GM23338 (cell line): ENCODE measurements at regions not wholly inside any gene's neighbourhood (a gene's known extent, or its start where the extent isn't known, plus 50 kb on each side); places are given as distances from the start of the nearest gene placed in this dataset.

ENCODE experiments used
- ATAC-seq: fragments of 200-7000 bp; cut with Tn5 transposase; 3 replicates; pipeline ENCODE4 v1.9.1; 2020
- DNase-seq: peaks from one replicate; pipeline ENCODE4 v3.0.0-alpha.2; 2015; ENCODE audit warnings: low spot score
- H2AFZ ChIP-seq: fragments of 200-600 bp; sonication (generic); 2 replicates; pipeline ENCODE4 v1.8.0; 2016; ENCODE audit warnings: antibody characterized with exemption, mild to moderate bottlenecking, moderate library complexity
- H3F3A ChIP-seq: fragments of 200-600 bp; sonication (generic); replicated peaks from 2 replicates; pipeline ENCODE4 v1.8.0; 2017; ENCODE audit warnings: antibody characterized with exemption, mixed run types, low read depth
- H3K27ac ChIP-seq: fragments of 200-600 bp; sonication (generic); 2 replicates; pipeline ENCODE4 v1.6.1; 2016; ENCODE audit warnings: low read depth
- H3K27me3 ChIP-seq: fragments of 200-600 bp; sonication (generic); 2 replicates; pipeline ENCODE4 v1.8.0; 2016; ENCODE audit warnings: mild to moderate bottlenecking, mixed run types, moderate library complexity; ENCODE audit not compliant: insufficient read depth
- H3K36me3 ChIP-seq: fragments of 200-600 bp; sonication (generic); 2 replicates; pipeline ENCODE4 v1.8.0; 2016; ENCODE audit warnings: mild to moderate bottlenecking; ENCODE audit not compliant: insufficient read depth
- H3K4me1 ChIP-seq: fragments of 200-600 bp; sonication (generic); 2 replicates; pipeline ENCODE4 v1.8.0; 2016; ENCODE audit warnings: mild to moderate bottlenecking, moderate library complexity; ENCODE audit not compliant: insufficient read depth
- H3K4me2 ChIP-seq: fragments of 200-600 bp; sonication (generic); 2 replicates; pipeline ENCODE4 v1.7.1; 2017; ENCODE audit warnings: mixed run types
- H3K4me3 ChIP-seq: fragments of 200-600 bp; sonication (generic); 2 replicates; pipeline ENCODE4 v1.6.1; 2016; ENCODE audit warnings: mixed run types
- H3K79me2 ChIP-seq: fragments of 200-600 bp; sonication (generic); replicated peaks from 2 replicates; pipeline ENCODE4 v1.8.0; 2017; ENCODE audit warnings: mild to moderate bottlenecking; ENCODE audit not compliant: insufficient read depth
- H3K9me2 ChIP-seq: fragments of 200-600 bp; sonication (generic); 2 replicates; pipeline ENCODE4 v1.8.0; 2017; ENCODE audit not compliant: insufficient read depth
- H4K20me1 ChIP-seq: fragments of 200-600 bp; sonication (generic); replicated peaks from 2 replicates; pipeline ENCODE4 v1.8.0; 2017; ENCODE audit warnings: mild to moderate bottlenecking; ENCODE audit not compliant: insufficient read depth
- H3K27ac Mint-ChIP-seq: 2 replicates; pipeline ENCODE4 v1.8.0; 2020; ENCODE audit warnings: inconsistent platforms, mild to moderate bottlenecking, moderate library complexity, mixed read lengths
- H3K27me3 Mint-ChIP-seq: 3 replicates; pipeline ENCODE4 v1.8.0; 2022; ENCODE audit warnings: low read depth, mild to moderate bottlenecking, moderate library complexity, mixed read lengths, inconsistent platforms; ENCODE audit not compliant: insufficient read depth, poor library complexity
- H3K36me3 Mint-ChIP-seq: 3 replicates; pipeline ENCODE4 v1.8.0; 2021; ENCODE audit warnings: low read depth, mild to moderate bottlenecking, inconsistent platforms, moderate library complexity, mixed read lengths
- H3K4me1 Mint-ChIP-seq: 3 replicates; pipeline ENCODE4 v1.8.0; 2020; ENCODE audit warnings: mild to moderate bottlenecking, inconsistent platforms, mixed read lengths
- H3K4me3 Mint-ChIP-seq: 3 replicates; pipeline ENCODE4 v1.8.0; 2021; ENCODE audit warnings: moderate library complexity, mild to moderate bottlenecking, inconsistent platforms, mixed read lengths
- H3K9me3 Mint-ChIP-seq: 3 replicates; pipeline ENCODE4 v1.8.0; 2020; ENCODE audit warnings: moderate library complexity, mild to moderate bottlenecking, inconsistent platforms, mixed read lengths
- CREB1 ChIP-seq: fragments of 250-450 bp; sonication (Bioruptor Pico); IDR thresholded peaks from 2 replicates; pipeline ENCODE4 v1.5.0; 2020; ENCODE audit warnings: low read depth, mild to moderate bottlenecking, moderate library complexity
- CTCF ChIP-seq, 2 experiments: fragments of 200-600 bp in 1 of 2; sonication (generic) in 1 of 2; conservative IDR thresholded peaks; 2 replicates each; pipeline versions ENCODE4 v1.5.1 to v1.6.1; 2016 to 2017; ENCODE audit warnings: antibody characterized with exemption in 2 of 2, low read depth in 2 of 2, mild to moderate bottlenecking in 2 of 2, moderate library complexity in 1 of 2
- ETS1 ChIP-seq: IDR thresholded peaks from 2 replicates; pipeline ENCODE4 v1.6.1; 2016; ENCODE audit warnings: antibody characterized with exemption
- EZH2 ChIP-seq: fragments of 200-600 bp; sonication (generic); IDR thresholded peaks from one replicate; pipeline ENCODE4 v1.8.0; 2017; ENCODE audit warnings: antibody characterized with exemption, mild to moderate bottlenecking, low read depth; ENCODE audit not compliant: unreplicated experiment
- EZH2phosphoT487 ChIP-seq: fragments of 200-600 bp; sonication (generic); IDR thresholded peaks from one replicate; pipeline ENCODE4 v1.8.1; 2018; ENCODE audit warnings: antibody characterized with exemption; ENCODE audit not compliant: unreplicated experiment
- JUNB ChIP-seq: IDR thresholded peaks from one replicate; pipeline ENCODE4 v1.6.1; 2016; ENCODE audit warnings: antibody characterized with exemption; ENCODE audit not compliant: unreplicated experiment
- NANOG ChIP-seq: IDR thresholded peaks from 2 replicates; pipeline ENCODE4 v1.6.1; 2016; ENCODE audit warnings: antibody characterized with exemption, borderline replicate concordance
- POLR2AphosphoS5 ChIP-seq: IDR thresholded peaks from 2 replicates; pipeline ENCODE4 v1.6.1; 2016; ENCODE audit warnings: antibody characterized with exemption, low read depth
- REST ChIP-seq: IDR thresholded peaks from one replicate; pipeline ENCODE4 v1.6.1; 2018; ENCODE audit warnings: antibody characterized with exemption; ENCODE audit not compliant: unreplicated experiment
- STAT1 ChIP-seq: IDR thresholded peaks from one replicate; pipeline ENCODE4 v1.6.1; 2016; ENCODE audit warnings: antibody characterized with exemption; ENCODE audit not compliant: unreplicated experiment
- ZNF114 ChIP-seq: fragments of 250-450 bp; sonication (Bioruptor Pico); IDR thresholded peaks from 2 replicates; pipeline ENCODE4 v1.5.0; 2020; ENCODE audit warnings: mild to moderate bottlenecking, moderate library complexity
- ZNF331 ChIP-seq: fragments of 250-450 bp; sonication (Bioruptor Pico); IDR thresholded peaks from 2 replicates; pipeline ENCODE4 v1.5.0; 2020; ENCODE audit warnings: low read depth, mild to moderate bottlenecking, moderate library complexity
- ZNF462 ChIP-seq: fragments of 250-450 bp; sonication (Bioruptor Pico); IDR thresholded peaks from 2 replicates; pipeline ENCODE4 v1.5.0; 2020; ENCODE audit warnings: mild to moderate bottlenecking, moderate library complexity

- Mint-ChIP-seq H3K4me1 (peaks cover 23% of the 10 kb centered on the region), H3K27ac (no peak overlapping the region), H3K9me3 (0 out of 3 replicates have a peak, but pooled peaks cover 3% of the 10 kb centered on the region), H3K4me3 (no peak overlapping the region), H3K27me3 (peaks cover 2% of the 10 kb centered on the region), H3K36me3 (peaks cover 3% of the 10 kb centered on the region; the same call in 1 of the 3 replicates)
- peaks cover 6% of the 10 kb centered on the region for H3F3A ChIP-seq
- no peaks in the 10 kb centered on the region for H3K9me2 ChIP-seq
- H4K20me1 ChIP-seq = no peaks in the 10 kb centered on the region
- H3K79me2 ChIP-seq = no peaks in the 10 kb centered on the region
- no peaks in the 10 kb centered on the region for H3K27me3 ChIP-seq
- ATAC-seq (no peak), DNase-seq (peak; percentile 2)
- H3K4me2 ChIP-seq = peak overlapping the region; percentile 31; the same call in 1 of the 2 replicates
- H3K4me3 ChIP-seq = no peak overlapping the region
- H3K4me1 ChIP-seq = peaks cover 24% of the 10 kb centered on the region
- no peaks in the 10 kb centered on the region for H3K36me3 ChIP-seq
- H3K27ac ChIP-seq = no peak overlapping the region
- TF ChIP-seq EZH2 (no peak), CTCF (conservative IDR thresholded peaks at IDR 0.05; ENCODE audit: low read depth in 2 of 2) (no peak), STAT1 (no peak), ZNF462 (CRISPR knock-in tag) (no peak), ZNF114 (CRISPR knock-in tag) (no peak), ZNF331 (CRISPR knock-in tag) (no peak), EZH2phosphoT487 (no peak), JUNB (no peak), ETS1 (no peak), NANOG (no peak), CREB1 (CRISPR knock-in tag) (no peak), POLR2AphosphoS5 (no peak), REST (no peak)
- H2AFZ ChIP-seq = no peak overlapping the region
These were observed 197.9 kb upstream of the CDH11 start for GRCh38 chr16:65319621-65320231.
